Gastrocnemius medialis (tissue), 4 donors: ENCODE measurements at regions not wholly inside any gene's neighbourhood (a gene's known extent, or its start where the extent isn't known, plus 50 kb on each side); places are given as distances from the start of the nearest gene placed in this dataset.

ENCODE experiments used
- POLR2A ChIP-seq, 2 donors: fragments of 450-650 bp; IDR thresholded peaks; one replicate each; pipeline ENCODE4 v1.6.1; 2017; ENCODE audit warnings: antibody characterized with exemption in 2 of 2, mild to moderate bottlenecking in 2 of 2, moderate library complexity in 2 of 2
- TF ChIP-seq, protein P1 (sequence below), 5 experiments: fragments of 450-650 bp in 3 of 5; fragments of 200-600 bp in 2 of 5; sonication (generic) in 2 of 5; IDR thresholded peaks in 4 of 5; conservative IDR thresholded peaks in 1 of 5; 1 replicate in 4 of 5; 2 replicates in 1 of 5; pipeline ENCODE4 v1.5.1; 2016 to 2019; ENCODE audit warnings: antibody characterized with exemption in 5 of 5, mild to moderate bottlenecking in 3 of 5, moderate library complexity in 3 of 5

DNA sequence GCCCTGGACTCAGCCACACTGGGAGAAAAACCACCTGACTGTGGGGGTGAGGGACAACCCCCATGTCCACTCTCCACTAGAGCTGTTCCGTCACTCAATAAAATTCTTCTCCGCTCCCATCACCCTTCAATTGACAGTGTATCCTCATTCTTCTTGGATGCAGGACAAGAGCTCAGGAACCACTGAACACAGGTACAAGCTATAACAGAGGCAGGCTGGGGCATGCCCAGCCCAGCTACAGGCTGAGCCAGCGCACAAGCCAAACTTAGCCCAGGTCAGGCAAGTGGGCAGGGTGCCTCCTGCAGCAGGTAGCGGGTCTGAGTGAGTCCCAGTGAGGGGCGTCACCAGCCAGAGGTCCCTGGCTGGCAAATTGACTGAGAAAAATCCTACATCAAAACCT is 183.4 kb downstream of the HINT1 start:
- TF ChIP-seq, protein P1, sequence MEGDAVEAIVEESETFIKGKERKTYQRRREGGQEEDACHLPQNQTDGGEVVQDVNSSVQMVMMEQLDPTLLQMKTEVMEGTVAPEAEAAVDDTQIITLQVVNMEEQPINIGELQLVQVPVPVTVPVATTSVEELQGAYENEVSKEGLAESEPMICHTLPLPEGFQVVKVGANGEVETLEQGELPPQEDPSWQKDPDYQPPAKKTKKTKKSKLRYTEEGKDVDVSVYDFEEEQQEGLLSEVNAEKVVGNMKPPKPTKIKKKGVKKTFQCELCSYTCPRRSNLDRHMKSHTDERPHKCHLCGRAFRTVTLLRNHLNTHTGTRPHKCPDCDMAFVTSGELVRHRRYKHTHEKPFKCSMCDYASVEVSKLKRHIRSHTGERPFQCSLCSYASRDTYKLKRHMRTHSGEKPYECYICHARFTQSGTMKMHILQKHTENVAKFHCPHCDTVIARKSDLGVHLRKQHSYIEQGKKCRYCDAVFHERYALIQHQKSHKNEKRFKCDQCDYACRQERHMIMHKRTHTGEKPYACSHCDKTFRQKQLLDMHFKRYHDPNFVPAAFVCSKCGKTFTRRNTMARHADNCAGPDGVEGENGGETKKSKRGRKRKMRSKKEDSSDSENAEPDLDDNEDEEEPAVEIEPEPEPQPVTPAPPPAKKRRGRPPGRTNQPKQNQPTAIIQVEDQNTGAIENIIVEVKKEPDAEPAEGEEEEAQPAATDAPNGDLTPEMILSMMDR (IDR thresholded peaks at IDR 0.05 in 4 of 5, conservative IDR thresholded peaks at IDR 0.05 in 1 of 5), result no peak
- TF ChIP-seq POLR2A (IDR thresholded peaks at IDR 0.05), result no peak
